H9 (cell line): ENCODE measurements at regions not wholly inside any gene's neighbourhood (a gene's known extent, or its start where the extent isn't known, plus 50 kb on each side); places are given as distances from the start of the nearest gene placed in this dataset.

Experiments
- DNase-seq: peaks from one replicate; pipeline ENCODE4 v3.0.0-alpha.2; 2017
- H2AFZ ChIP-seq: one replicate; pipeline ENCODE4 v1.6.1; 2013; ENCODE audit warnings: mild to moderate bottlenecking, low read length, control low read depth, moderate library complexity
- H2AK5ac ChIP-seq: 2 replicates; pipeline ENCODE4 v1.6.1; 2013; ENCODE audit warnings: low read length, control low read depth, mixed read lengths; ENCODE audit not compliant: insufficient read length
- H2BK120ac ChIP-seq: one replicate; pipeline ENCODE4 v1.6.1; 2013; ENCODE audit warnings: low read depth, mild to moderate bottlenecking, low read length, control low read depth, inconsistent platforms; ENCODE audit not compliant: poor library complexity, severe bottlenecking
- H2BK12ac ChIP-seq: 2 replicates; pipeline ENCODE4 v1.6.1; 2013; ENCODE audit warnings: low read length, control low read depth, mixed read lengths, low read depth; ENCODE audit not compliant: insufficient read length
- H2BK15ac ChIP-seq: 2 replicates; pipeline ENCODE4 v1.6.1; 2013; ENCODE audit warnings: low read depth, low read length, control low read depth
- H2BK20ac ChIP-seq: one replicate; pipeline ENCODE4 v1.6.1; 2013; ENCODE audit warnings: low read depth, mild to moderate bottlenecking, low read length, control low read depth, inconsistent platforms; ENCODE audit not compliant: poor library complexity, severe bottlenecking
- H2BK5ac ChIP-seq: 2 replicates; pipeline ENCODE4 v1.6.1; 2013; ENCODE audit warnings: low read length, control low read depth, mixed read lengths; ENCODE audit not compliant: insufficient read length
- H3K14ac ChIP-seq: 2 replicates; pipeline ENCODE4 v1.6.1; 2013; ENCODE audit warnings: low read length, control low read depth; ENCODE audit not compliant: insufficient read depth
- H3K18ac ChIP-seq: 2 replicates; pipeline ENCODE4 v1.6.1; 2013; ENCODE audit warnings: low read depth, mild to moderate bottlenecking, mixed read lengths, low read length, control low read depth; ENCODE audit not compliant: insufficient read length
- H3K23ac ChIP-seq: 2 replicates; pipeline ENCODE4 v1.6.1; 2013; ENCODE audit warnings: low read length, control low read depth, mixed read lengths, low read depth; ENCODE audit not compliant: insufficient read length
- H3K23me2 ChIP-seq: 2 replicates; pipeline ENCODE4 v1.6.1; 2013; ENCODE audit warnings: low read depth, mild to moderate bottlenecking, mixed read lengths, low read length, control low read depth; ENCODE audit not compliant: insufficient read length, poor library complexity, severe bottlenecking
- H3K27ac ChIP-seq: 2 replicates; pipeline ENCODE4 v1.5.1; 2013; ENCODE audit warnings: low read length, control low read depth, mixed read lengths, low read depth; ENCODE audit not compliant: insufficient read length
- H3K27me3 ChIP-seq: 2 replicates; pipeline ENCODE4 v1.6.1; 2013; ENCODE audit warnings: low read length, control low read depth, inconsistent platforms; ENCODE audit not compliant: insufficient read depth
- H3K4ac ChIP-seq: 2 replicates; pipeline ENCODE4 v1.6.1; 2013; ENCODE audit warnings: low read depth, mild to moderate bottlenecking, control low read depth, inconsistent platforms, low read length, moderate library complexity
- H3K4me1 ChIP-seq: 2 replicates; pipeline ENCODE4 v1.6.1; 2013; ENCODE audit warnings: low read length, control low read depth, inconsistent platforms; ENCODE audit not compliant: insufficient read depth
- H3K4me2 ChIP-seq: 2 replicates; pipeline ENCODE4 v1.6.1; 2013; ENCODE audit warnings: low read length, control low read depth, mixed read lengths; ENCODE audit not compliant: insufficient read length, insufficient read depth
- H3K56ac ChIP-seq: 2 replicates; pipeline ENCODE4 v1.6.1; 2013; ENCODE audit warnings: low read depth, mild to moderate bottlenecking, mixed read lengths, low read length, control low read depth; ENCODE audit not compliant: insufficient read length
- H3K79me1 ChIP-seq: 2 replicates; pipeline ENCODE4 v1.6.1; 2013; ENCODE audit warnings: low read depth, mild to moderate bottlenecking, moderate library complexity, low read length, control low read depth, inconsistent platforms; ENCODE audit not compliant: insufficient read depth, poor library complexity, severe bottlenecking
- H3K79me2 ChIP-seq: 2 replicates; pipeline ENCODE4 v1.6.1; 2013; ENCODE audit warnings: low read length, control low read depth, inconsistent platforms; ENCODE audit not compliant: insufficient read depth
- H3K9ac ChIP-seq: 2 replicates; pipeline ENCODE4 v1.6.1; 2013; ENCODE audit warnings: low read length, control low read depth, mixed read lengths; ENCODE audit not compliant: insufficient read length; ENCODE audit errors: extremely low read depth
- H3K9me3 ChIP-seq: one replicate; pipeline ENCODE4 v1.6.1; 2013; ENCODE audit warnings: low read depth, low read length, inconsistent platforms; ENCODE audit not compliant: control insufficient read depth
- H3T11ph ChIP-seq: one replicate; pipeline ENCODE4 v1.6.1; 2013; ENCODE audit warnings: mild to moderate bottlenecking, low read length, control low read depth, inconsistent platforms
- H4K20me1 ChIP-seq: one replicate; pipeline ENCODE4 v1.6.1; 2013; ENCODE audit not compliant: control insufficient read depth, insufficient read length, insufficient read depth
- H4K5ac ChIP-seq: 2 replicates; pipeline ENCODE4 v1.6.1; 2013; ENCODE audit warnings: low read depth, mild to moderate bottlenecking, mixed read lengths, low read length, control low read depth; ENCODE audit not compliant: insufficient read length
- H4K8ac ChIP-seq: replicated peaks from 2 replicates; pipeline ENCODE4 v1.6.1; 2013; ENCODE audit warnings: low read length, control low read depth, mixed read lengths, low read depth; ENCODE audit not compliant: insufficient read length
- H4K91ac ChIP-seq: 2 replicates; pipeline ENCODE4 v1.6.1; 2013; ENCODE audit warnings: low read depth, mild to moderate bottlenecking, moderate library complexity, mixed read lengths, low read length, control low read depth; ENCODE audit not compliant: insufficient read length
- H3K27ac Mint-ChIP-seq, 3 experiments: 2 replicates in 2 of 3; 3 replicates in 1 of 3; pipeline ENCODE4 v1.8.0; 2020 to 2021; ENCODE audit warnings: mixed read lengths in 3 of 3, mild to moderate bottlenecking in 1 of 3, moderate library complexity in 1 of 3
- H3K27me3 Mint-ChIP-seq: 2 replicates; pipeline ENCODE4 v1.8.0; 2021; ENCODE audit warnings: low read depth, mild to moderate bottlenecking, moderate library complexity, mixed read lengths
- H3K36me3 Mint-ChIP-seq, 3 experiments: 2 replicates in 2 of 3; 3 replicates in 1 of 3; pipeline ENCODE4 v1.8.0; 2020 to 2021; ENCODE audit warnings: low read depth in 3 of 3, mixed read lengths in 3 of 3; ENCODE audit not compliant: insufficient read depth in 1 of 3
- H3K4me1 Mint-ChIP-seq, 2 experiments: 2 replicates each; pipeline ENCODE4 v1.8.0; 2020; ENCODE audit warnings: mixed read lengths in 2 of 2
- H3K4me3 Mint-ChIP-seq, 2 experiments: 2 replicates in 1 of 2; 3 replicates in 1 of 2; pipeline ENCODE4 v1.8.0; 2020 to 2021; ENCODE audit warnings: mild to moderate bottlenecking in 2 of 2, mixed read lengths in 2 of 2, moderate library complexity in 1 of 2
- H3K9me3 Mint-ChIP-seq, 2 experiments: 2 replicates in 1 of 2; 3 replicates in 1 of 2; pipeline ENCODE4 v1.8.0; 2020; ENCODE audit warnings: mild to moderate bottlenecking in 2 of 2, mixed read lengths in 2 of 2, moderate library complexity in 1 of 2
- WGBS: extraction: QIAGEN DNeasy Blood & Tissue Kit; methylation state at CpG from one replicate; pipeline ENCODE4 v1.1.7; 2013; ENCODE audit warnings: missing lambda C conversion rate, low lambda C conversion rate, mixed read lengths; ENCODE audit not compliant: insufficient read length; ENCODE audit errors: extremely low coverage; 5-methylcytosine and 5-hydroxymethylcytosine counted together
- TF ChIP-seq, protein P1 (sequence below): fragments of 200-600 bp; sonication (generic); conservative IDR thresholded peaks from 3 replicates; pipeline ENCODE4 v1.8.0; 2021; ENCODE audit warnings: antibody characterized with exemption, mild to moderate bottlenecking

DNA sequence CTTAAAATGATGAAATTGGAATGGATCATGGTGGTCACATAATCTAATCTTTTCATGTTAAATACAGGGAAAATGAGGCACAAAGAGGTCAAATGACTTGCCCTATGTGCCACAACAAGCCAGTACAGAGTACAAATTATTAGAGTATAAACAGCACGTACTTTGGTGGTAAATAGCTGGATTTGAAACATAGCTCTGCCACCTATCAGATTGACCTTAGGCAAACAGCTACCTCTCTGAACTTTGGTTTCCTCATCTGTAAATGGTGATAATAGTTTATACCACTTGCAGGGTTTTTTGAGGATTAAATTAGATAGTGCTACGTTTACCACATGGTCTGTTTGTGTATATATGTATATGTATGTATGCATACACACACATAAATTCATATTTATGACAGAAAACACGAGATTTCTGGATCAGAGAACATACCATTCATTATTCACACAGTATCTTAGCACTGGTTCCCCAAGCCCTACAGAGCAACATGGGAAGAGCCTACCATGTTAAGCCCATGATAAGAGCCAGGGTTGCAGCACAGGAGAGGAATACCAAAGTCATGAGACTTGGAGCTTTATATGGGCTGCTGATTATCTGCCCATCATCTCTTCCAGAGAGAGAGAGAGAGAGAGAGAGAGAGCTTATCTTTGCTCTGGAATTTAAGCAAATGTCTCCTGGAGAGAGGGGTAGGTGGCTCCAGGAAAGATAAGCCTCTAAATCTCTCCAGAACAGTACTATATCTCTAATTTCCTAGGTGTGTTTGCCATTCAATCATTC, 73.5 kb downstream of the MDH1 start:
- no peak overlapping the region for H3T11ph ChIP-seq
- no peak overlapping the region for H3K9ac ChIP-seq
- H4K91ac ChIP-seq = no peak overlapping the region
- no peaks in the 10 kb centered on the region for H3K79me1 ChIP-seq
- H3K56ac ChIP-seq = no peak overlapping the region
- no peak overlapping the region for H3K18ac ChIP-seq
- H2BK20ac ChIP-seq = no peak overlapping the region
- DNase-seq = no peak
- no peak overlapping the region for H2BK12ac ChIP-seq
- H4K5ac ChIP-seq = no peak overlapping the region
- H3K4ac ChIP-seq = no peak overlapping the region
- H3K23me2 ChIP-seq = no peaks in the 10 kb centered on the region
- Mint-ChIP-seq H3K36me3 (peaks cover 0 to 23% (median 3%) of the 10 kb centered on the region in 3 experiments; a peak in 3 of 7 replicates), H3K9me3 (peaks cover 2 to 3% of the 10 kb centered on the region in 2 experiments; a peak in 3 of 5 replicates), H3K27me3 (no peaks in the 10 kb centered on the region), H3K4me1 (peaks cover 29 to 32% of the 10 kb centered on the region in 2 experiments), H3K4me3 (no peak overlapping the region), H3K27ac (no peak overlapping the region)
- H2BK5ac ChIP-seq = no peak overlapping the region
- H2BK15ac ChIP-seq = no peak overlapping the region
- H3K14ac ChIP-seq = no peak overlapping the region
- H3K27ac ChIP-seq = no peak overlapping the region
- H4K20me1 ChIP-seq = no peaks in the 10 kb centered on the region
- no peaks in the 10 kb centered on the region for H3K79me2 ChIP-seq
- no peaks in the 10 kb centered on the region for H3K9me3 ChIP-seq
- H4K8ac ChIP-seq = no peak overlapping the region
- no peak overlapping the region for H2BK120ac ChIP-seq
- no CpG with 5 or more reads among the region's 3 CpGs for WGBS
- H3K4me1 ChIP-seq = peaks cover 4% of the 10 kb centered on the region; the same call in 1 of the 2 replicates
- H3K4me2 ChIP-seq = no peak overlapping the region
- no peaks in the 10 kb centered on the region for H3K27me3 ChIP-seq
- TF ChIP-seq, protein P1, sequence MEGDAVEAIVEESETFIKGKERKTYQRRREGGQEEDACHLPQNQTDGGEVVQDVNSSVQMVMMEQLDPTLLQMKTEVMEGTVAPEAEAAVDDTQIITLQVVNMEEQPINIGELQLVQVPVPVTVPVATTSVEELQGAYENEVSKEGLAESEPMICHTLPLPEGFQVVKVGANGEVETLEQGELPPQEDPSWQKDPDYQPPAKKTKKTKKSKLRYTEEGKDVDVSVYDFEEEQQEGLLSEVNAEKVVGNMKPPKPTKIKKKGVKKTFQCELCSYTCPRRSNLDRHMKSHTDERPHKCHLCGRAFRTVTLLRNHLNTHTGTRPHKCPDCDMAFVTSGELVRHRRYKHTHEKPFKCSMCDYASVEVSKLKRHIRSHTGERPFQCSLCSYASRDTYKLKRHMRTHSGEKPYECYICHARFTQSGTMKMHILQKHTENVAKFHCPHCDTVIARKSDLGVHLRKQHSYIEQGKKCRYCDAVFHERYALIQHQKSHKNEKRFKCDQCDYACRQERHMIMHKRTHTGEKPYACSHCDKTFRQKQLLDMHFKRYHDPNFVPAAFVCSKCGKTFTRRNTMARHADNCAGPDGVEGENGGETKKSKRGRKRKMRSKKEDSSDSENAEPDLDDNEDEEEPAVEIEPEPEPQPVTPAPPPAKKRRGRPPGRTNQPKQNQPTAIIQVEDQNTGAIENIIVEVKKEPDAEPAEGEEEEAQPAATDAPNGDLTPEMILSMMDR = no peak
- H3K23ac ChIP-seq = no peak overlapping the region
- no peak overlapping the region for H2AFZ ChIP-seq
- H2AK5ac ChIP-seq = no peak overlapping the region
